RCC 7860 (cell line): ENCODE measurements at regions not wholly inside any gene's neighbourhood (a gene's known extent, or its start where the extent isn't known, plus 50 kb on each side); places are given as distances from the start of the nearest gene placed in this dataset.
"Not testable (repeated sequence)": the region's sequence is repeated elsewhere in the genome, so short reads cannot be mapped to it uniquely, and the experiment has no call there.

Experiments
- DNase-seq: peaks from one replicate; pipeline ENCODE4 v3.0.0-alpha.2; 2015; ENCODE audit warnings: low spot score
- FAIRE-seq: peaks from 2 replicates; lab custom pipeline; 2012; peaks lifted over from hg19 to GRCh38; lab: Jason Lieb, UNC

DNA sequence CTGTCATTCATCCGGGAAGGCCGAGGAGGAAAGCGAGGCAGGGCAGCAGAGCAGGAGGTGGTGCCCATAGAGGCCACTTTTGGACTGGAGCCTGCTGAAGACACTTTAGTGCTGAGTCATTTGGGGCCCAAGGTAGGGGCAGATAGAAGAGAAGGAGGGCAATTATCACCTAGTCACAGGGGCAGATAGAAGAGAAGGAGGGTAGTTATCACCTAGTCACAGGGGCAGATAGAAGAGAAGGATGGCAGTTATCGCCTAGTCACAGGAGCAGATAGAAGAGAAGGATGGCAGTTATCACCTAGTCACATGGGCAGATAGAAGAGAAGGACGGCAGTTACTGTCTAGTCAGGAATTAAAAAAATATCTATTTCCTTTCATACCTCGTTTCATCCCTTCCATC is 1372.6 kb downstream of the FOXD4L5 start:
- FAIRE-seq, DNase-seq: not testable (repeated sequence)

DNA sequence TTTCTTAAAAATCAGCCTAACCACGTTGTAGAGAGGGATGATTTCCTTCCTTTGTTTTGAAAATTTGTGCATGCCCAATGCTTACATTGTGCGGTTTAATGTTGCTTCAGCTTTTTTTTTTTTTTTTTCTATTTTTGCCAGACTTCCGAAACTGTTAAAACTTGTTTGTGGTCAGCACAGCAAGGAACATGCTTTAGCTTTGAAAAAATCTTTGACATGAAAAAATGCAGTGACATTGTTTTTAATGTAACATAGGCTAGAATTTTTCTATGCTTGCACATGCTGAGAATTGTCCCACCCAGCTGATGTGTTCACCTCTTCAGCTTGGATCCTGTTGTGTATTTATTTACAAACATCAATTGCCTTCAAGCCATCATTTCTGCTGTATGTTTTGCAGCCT is 1375.9 kb downstream of the FOXD4L5 start:
- not testable (repeated sequence) for FAIRE-seq, DNase-seq

DNA sequence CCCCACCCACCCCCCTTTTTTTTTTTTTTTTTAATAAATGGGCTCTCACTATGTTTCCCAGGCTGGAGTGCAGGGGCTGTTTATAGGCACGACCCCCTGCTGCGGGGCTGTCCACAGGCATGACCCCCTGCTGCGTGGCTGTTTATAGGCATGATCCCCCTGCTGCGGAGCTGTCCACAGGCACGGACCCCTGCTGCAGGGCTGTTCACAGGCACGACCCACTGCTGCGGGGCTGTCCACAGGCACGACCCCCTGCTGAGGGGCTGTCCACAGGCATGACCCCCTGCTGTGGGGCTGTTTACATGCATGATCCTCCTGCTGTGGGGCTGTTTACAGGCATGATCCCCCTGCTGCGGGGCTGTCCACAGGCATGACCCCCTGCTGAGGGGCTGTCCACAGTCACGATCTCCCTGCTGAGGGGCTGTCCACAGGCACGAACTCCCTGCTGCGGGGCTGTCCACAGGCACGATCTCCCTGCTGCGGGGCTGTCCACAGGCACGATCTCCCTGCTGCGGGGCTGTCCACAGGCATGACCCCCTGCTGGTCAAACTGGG is 1385.3 kb downstream of the FOXD4L5 start:
- DNase-seq, FAIRE-seq: not testable (repeated sequence)

DNA sequence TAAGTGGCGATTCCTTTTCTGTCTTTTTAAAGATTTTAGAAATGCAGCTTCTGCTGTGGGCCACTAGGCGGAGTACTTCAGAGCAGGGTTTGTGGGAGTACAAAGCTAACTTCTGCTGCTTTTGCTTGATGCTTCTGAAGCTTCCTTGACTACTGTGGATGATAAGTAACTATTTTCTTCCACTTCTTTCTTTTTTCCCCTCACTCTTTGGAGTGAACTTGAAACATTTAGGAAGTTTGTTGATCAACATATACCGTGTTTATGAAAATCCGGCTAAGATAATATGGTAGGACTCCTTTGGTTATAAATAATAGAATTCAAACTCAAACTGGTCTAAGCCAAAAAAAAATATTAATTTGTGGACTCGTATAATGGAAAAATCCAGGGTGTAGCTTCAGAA is 1403.6 kb downstream of the FOXD4L5 start:
- peak; percentile 28 for FAIRE-seq
- not testable (repeated sequence) for DNase-seq

DNA sequence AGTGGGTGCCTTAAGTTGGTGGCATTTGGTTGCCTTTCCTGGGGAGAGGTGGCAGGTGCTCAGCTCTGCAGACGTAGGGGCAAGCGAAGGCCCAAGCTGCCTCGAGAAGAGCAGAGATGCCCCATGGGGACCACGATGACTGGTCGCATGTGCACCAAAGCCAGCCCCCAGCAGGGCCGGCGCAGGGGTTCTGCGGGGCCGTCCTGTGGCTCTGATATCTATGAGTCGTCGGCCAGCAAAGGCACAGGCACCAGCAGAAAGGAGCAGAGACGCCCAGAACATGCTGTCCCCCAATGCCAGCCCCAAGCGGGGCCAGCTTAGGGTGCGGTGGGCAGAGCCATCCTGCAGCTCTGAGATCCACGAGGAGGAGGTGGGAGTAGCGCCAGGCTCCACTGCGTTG is 1408.6 kb downstream of the FOXD4L5 start:
- DNase-seq, FAIRE-seq: not testable (repeated sequence)

DNA sequence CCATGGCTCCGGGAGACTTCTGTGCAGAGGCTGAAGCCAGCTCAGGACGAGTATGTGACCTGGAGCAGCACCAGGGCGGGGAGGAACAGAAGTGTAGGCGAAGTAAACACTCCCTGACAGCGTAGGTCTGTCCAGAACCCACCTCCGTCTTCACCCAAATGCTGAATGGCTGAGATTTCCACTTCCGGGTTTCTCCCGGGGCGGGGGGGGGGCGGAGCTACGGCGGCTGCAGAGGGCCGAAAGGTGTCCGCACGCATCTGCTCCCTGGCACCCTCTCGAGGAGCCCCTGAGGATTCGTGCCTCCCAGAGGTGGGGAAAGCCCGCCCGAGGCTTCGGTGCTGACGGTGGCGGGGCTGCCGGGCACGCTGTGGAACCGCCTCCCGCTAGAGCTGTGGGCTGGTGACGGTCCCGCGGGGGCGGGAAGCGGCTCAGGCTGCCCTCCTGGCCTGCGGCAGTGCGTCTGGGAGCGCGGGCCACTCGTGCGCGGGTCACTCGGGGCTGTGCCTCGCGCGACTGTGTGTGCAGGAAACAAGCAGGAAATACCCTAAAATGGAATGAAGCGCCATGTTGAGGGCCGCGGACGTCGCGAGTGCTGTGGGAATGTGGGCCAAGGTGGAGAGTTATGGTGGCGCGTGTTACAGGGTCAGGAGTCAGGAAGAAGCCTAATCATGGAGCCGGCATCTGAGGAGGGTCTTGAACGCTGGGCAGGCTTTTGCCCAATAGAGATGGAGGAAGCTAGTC is 1425.4 kb downstream of the FOXD4L5 start:
- FAIRE-seq (no peak), DNase-seq (no peak)

DNA sequence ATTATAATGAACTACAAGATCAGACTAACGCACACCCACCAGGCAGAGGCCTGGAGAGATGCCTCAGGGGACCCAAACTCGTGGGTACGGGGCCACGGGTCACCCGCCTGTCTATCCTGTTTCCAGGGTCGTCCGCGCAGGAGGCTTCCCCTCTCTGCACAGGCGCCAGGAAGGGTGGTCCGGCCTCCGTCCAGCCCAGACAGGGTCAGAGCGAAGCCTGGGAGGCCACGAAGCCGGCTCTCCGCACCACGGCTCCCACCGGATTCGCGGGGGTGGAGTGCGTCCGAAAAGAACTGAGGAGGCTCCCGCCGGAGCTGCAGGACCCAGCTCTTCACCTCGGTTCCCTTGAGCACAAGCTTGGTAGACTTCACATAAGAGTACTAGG is 1425.9 kb downstream of the FOXD4L5 start:
- FAIRE-seq, DNase-seq: not testable (repeated sequence)

DNA sequence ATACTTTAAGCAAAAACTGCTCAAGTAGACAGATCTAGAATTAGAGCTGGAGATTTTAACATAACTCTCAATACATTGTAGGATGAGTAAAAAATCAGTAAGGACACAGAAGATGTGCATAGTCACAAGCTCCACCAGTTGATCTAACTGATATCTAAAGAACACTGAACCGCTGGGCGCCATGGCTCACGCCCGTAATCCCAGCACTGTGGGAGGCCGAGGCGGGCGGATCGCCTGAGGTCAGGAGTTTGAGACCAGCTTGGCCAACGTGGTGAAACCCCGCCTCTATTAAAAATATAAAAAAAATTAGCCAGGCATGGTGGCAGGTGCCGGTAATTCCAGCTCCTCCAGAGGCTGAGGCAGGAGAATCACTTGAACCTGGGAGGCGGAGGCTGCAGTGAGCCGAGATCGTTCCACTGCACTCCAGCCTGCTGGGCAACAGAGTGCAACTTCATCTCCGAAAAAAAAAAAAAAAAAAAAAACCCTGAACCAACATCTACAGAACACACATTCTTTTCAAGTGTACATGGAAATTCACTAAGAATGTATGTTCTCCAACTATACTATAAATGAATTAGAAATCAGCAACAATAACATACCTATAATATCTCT is 1431.8 kb downstream of the FOXD4L5 start:
- FAIRE-seq, DNase-seq: not testable (repeated sequence)

DNA sequence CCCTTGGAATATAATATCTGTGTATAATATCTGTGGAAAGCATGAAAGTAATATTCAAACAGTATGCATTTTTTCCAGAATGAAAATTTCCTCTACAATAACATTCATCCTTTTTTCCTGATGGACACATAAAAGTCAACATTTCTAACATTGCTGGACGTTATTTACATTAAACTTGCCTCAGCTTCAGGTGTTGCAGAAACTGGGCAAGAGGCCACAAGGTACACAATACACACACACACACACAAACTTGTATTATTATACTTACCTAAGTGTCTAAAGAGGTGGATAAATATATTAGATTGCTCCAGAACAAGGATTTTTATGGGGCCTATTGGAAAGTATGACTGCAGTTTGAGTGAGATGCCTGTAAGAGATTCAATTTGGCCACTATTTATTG is 1460.2 kb downstream of the FOXD4L5 start:
- not testable (repeated sequence) for FAIRE-seq, DNase-seq

DNA sequence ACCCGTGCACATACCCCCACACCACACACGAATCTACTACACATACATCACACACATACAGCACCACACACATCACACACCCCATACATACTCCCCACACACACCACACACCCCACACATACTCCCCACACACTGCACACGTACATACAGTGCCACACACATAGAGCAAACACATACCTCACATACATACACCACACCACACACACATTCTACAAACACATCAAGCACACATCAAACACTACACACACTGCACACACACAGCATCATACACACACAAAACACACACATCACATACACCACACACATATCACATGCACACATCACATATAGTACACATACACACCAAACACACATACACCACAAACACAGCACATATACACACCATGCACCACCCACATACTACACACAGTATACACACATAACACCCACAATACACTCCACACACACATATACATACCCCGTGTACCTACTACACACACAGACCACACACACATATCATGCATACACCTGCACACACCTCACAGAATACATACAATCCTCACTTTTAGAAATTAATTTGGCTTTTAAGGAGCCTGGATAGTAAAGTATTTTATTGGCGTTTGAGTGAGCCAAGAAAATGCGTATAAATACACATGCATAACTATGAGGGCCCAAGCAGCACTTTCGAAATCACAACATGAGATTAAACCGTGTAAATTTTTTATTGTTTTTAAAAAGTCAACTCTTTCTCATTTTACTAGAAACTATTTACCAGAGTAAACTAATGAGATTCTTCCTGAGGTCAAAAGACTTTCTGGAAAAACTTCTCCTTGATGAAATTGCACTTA is 1461.4 kb downstream of the FOXD4L5 start:
- not testable (repeated sequence) for FAIRE-seq, DNase-seq

DNA sequence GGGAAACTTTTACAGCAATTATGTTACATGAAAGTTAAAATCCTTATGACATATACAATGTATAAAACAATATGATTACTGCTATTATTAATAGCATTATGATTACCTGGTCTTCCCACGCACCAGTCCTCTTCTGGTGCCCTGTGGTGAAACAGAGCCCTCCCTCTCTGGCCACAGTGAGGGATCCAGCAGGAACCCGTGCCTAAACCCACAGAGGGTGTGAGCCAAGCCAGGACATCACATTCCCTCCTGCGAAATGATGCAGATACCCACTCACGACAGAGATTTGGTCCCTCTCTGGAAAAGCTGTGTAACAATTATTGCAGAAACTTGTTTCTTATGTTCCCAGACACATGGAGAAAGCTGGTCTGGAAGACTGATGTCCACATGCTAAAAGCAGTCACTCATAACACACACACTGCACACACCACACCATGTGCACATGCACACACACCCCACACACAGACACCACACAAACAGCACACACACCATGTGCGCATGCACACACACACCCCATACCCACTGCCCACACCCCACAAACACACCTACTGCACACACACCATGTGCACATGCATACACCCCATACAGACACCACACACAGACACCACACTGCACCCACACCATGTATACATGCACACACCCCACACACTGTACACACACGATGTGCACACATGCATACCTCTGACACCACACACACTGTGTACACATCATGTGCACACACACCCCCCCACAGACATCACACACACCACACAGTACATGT is 1462.2 kb downstream of the FOXD4L5 start:
- not testable (repeated sequence) for FAIRE-seq, DNase-seq

DNA sequence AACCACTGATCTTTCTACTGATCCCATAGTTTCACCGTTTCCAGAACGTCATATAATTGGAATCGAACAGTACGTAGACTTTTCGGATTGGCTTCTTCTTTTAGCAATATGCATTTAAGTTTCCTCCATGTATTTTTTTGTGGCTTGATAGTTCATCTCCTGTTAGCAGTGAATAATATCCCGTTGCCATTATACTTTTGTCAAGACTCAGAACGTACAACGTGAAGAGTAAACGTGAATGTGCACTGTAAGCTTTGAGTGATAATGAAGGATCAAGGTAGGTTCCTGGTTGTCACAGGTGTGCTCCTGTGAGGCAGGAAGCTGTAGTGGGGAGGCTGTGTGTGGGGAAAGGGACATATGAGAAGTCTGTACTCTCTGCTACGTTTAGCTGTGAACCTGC is 1463.7 kb downstream of the FOXD4L5 start:
- not testable (repeated sequence) for DNase-seq, FAIRE-seq

DNA sequence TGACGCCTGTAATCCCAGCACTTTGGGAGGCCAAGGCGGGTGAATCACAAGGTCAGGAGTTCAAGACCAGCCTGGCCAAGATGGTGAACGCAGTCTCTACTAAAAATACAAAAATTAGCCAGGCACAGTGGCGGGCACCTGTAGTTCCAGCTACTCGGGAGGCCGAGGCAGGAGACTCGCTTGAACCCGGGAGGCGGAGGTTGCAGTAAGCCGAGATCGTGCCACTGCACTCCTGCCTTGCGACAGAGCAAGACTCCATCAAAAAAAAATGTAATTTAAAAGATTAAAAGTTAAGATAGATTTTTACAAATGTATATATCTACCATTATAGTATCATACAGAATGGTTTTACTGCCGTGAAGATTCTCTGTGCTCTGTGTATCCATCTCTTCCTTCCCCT is 1464.1 kb downstream of the FOXD4L5 start:
- not testable (repeated sequence) for FAIRE-seq, DNase-seq

DNA sequence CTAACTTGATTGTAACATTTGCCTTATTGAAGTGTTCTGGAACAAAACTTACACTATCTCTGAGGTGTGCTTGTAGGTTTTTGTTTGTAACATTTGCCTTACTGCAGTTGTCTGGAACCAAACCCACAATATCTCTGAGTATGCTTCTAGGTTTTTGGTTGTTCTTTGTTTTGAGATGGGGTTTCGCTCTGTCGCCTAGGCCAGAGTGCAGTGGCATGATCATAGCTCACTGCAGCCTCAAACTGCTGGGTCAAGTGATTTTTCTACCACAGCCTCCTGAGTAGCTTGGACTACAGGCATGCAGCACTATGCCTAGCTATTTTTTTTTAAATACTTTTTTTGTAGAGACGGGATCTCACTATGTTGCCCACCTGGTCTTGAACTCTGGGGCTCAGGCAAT is 1464.6 kb downstream of the FOXD4L5 start:
- not testable (repeated sequence) for FAIRE-seq, DNase-seq

DNA sequence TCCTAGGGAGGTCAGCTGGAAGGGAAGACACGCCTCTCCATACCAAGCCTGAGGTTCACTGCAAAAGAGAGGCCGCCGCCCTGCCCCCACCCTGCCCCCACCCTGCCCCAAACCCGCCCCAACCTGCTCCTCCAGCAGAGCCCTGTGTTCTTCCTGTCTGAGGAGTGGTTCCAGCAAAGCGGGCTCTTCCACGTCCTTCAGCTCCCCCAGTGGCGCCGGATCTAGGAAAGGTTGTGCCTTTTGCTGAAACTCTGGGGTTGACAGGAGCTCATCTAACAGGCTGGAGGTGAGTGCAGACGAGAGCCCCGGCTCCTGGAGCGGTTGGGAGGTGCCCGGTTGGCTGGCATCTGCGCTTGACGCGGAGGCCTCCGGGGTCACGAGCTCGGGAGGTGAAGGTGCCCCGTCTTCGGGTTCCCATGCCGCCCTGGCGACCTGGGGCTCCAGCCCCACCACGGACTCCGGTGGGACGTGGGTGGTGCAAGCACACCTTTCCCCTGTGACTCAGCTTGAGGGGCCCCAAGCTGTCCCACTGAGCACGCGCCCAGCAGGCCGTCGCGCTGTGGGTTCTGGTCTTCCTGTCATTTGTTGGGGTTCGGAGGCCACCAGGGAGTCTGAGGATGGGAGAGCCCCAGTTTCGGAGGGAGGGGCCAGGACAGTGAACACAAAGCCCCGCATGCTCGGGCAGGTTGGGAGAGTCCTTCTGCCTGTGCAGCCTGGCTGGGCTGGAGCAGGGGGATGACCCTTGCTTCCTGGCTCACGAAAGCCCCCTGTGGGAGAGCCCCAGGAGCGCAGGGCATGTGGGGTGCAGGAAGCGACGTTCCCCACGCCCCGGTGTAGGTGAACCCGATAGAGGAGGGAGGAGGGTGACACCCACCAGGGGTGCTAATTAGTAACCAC is 1467.1 kb downstream of the FOXD4L5 start:
- no peak for FAIRE-seq
- no peak for DNase-seq

DNA sequence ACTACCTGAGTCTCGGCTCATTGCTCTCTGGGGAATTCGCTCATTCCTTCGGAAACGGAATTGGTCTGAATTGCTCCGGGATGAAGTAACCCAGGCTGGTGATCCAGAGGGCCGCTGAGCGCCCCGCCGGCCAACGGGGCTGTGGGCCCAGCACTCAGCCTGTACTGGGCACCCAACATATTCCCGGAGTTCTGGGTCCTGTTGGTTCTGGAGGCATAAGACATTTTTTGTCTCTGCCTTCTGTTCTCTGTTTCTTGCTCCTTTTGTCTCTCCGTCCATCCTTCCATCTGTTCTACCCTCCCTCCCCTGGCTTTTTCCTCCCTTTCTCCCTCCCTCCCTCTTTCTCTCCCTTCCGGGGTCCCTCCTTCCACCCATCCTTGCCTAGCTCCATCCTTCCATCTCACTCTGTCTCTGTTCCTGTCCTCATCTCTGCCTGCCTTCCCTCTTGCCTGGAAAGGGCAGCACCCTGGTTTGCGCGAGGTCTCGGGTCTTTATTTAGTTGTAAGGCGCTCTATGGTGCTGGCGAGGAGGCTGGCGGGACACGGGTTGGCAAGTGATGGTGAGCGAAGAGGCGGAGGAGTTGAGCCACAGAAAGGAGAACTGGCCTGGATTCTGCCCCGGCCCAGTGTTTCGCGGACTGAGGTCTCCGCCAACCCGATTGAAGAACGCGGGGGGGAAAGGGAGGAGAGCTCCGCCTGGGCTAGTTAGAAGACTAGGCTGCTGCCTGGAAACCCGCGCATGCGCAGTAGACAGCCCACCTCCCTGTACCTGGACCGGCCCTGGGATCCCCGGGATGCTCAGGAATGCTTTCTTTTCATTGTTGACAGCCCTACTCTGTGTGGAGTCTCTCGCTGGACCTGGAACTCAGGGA is 1468.0 kb downstream of the FOXD4L5 start:
- no peak for DNase-seq
- FAIRE-seq, result no peak

DNA sequence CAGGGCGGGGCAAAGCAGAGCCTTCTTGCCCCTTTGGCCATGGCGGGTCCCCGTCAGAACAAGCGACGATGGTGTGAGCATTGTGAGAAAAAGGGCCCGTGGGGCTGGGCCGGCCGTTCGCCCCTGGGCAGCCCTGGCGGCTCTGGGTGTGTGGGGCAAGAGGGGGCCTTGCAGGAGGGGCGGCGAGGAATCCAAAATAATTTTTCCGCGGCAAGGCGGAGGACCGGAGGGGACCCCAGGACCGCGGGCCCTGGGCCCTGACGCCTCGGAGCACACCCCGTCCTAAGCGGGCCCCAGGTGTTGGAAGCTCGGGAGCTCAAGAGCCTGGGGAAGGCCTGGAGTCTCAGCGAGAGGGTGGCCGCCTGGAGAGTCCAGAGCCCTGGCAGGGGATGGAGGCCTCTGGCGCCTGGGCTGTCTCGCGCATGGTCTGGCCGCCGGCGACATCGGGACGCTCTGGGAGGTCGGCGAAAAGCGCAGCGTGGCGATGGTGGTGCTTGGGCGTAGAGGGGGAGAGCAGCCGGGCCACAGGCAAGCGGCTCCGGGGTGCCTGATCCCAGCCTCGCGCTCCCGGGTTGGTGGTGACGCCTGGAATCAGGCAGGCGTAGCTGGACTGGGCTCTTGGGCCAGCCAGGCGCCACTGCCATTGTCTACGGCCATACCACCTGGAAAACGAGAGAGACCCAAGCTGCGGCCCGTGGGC is 1469.9 kb downstream of the FOXD4L5 start:
- DNase-seq, FAIRE-seq: not testable (repeated sequence)
